ENCODE measurements at regions not wholly inside any gene's neighbourhood (a gene's known extent, or its start where the extent isn't known, plus 50 kb on each side); places are given as distances from the start of the nearest gene placed in this dataset.

- TF ChIP-seq, protein P1, sequence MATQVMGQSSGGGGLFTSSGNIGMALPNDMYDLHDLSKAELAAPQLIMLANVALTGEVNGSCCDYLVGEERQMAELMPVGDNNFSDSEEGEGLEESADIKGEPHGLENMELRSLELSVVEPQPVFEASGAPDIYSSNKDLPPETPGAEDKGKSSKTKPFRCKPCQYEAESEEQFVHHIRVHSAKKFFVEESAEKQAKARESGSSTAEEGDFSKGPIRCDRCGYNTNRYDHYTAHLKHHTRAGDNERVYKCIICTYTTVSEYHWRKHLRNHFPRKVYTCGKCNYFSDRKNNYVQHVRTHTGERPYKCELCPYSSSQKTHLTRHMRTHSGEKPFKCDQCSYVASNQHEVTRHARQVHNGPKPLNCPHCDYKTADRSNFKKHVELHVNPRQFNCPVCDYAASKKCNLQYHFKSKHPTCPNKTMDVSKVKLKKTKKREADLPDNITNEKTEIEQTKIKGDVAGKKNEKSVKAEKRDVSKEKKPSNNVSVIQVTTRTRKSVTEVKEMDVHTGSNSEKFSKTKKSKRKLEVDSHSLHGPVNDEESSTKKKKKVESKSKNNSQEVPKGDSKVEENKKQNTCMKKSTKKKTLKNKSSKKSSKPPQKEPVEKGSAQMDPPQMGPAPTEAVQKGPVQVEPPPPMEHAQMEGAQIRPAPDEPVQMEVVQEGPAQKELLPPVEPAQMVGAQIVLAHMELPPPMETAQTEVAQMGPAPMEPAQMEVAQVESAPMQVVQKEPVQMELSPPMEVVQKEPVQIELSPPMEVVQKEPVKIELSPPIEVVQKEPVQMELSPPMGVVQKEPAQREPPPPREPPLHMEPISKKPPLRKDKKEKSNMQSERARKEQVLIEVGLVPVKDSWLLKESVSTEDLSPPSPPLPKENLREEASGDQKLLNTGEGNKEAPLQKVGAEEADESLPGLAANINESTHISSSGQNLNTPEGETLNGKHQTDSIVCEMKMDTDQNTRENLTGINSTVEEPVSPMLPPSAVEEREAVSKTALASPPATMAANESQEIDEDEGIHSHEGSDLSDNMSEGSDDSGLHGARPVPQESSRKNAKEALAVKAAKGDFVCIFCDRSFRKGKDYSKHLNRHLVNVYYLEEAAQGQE (IDR thresholded peaks at IDR 0.05; ENCODE audit: unreplicated experiment) = no peak
- TF ChIP-seq JUNB (IDR thresholded peaks at IDR 0.05; ENCODE audit: unreplicated experiment) (no peak), CTCF (conservative IDR thresholded peaks at IDR 0.05; ENCODE audit: low read depth in 2 of 2) (no peak), STAT1 (IDR thresholded peaks at IDR 0.05; ENCODE audit: unreplicated experiment) (no peak), EZH2 (IDR thresholded peaks at IDR 0.05; ENCODE audit: low read depth, unreplicated experiment) (no peak)
These were observed 110.0 kb upstream of the HES1 start (continued) for GRCh38 chr3:194025951-194026350.

DNA sequence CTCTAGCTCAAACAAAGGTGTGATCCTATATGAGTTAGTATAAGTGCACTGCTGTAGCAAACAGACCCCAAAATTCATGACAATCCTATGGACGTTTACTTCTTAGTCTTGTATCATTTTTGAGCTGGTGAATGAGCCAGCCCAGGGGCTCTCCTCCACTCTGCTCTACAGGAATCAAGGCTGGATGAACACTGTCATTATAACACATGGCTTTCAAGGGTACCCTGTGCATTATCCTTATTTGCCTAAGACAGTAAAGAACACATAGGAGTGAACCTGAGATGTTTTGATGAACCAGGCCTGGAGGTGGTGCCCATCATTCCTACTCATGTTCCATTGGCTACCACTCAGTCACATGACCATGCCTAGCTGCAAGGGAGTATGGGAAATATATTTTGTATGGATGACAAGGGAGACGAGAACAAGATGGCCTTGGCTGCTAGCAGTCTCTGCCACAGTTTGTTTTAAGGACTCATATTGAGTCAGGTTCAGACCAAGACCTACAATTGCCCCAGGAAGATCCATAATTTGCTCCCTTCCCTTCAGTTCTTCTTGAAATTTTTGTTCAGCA, 107.4 kb upstream of the HES1 start:
- Histone ChIP-seq H3K4me3 (no peak overlapping the region), H3K36me3 (ENCODE audit: insufficient read depth) (no peaks in the 10 kb centered on the region), H3F3A (replicated peaks; ENCODE audit: low read depth) (no peaks in the 10 kb centered on the region), H2AFZ (no peak overlapping the region), H3K4me1 (ENCODE audit: insufficient read depth) (peaks cover 17% of the 10 kb centered on the region), H4K20me1 (replicated peaks; ENCODE audit: insufficient read depth) (no peaks in the 10 kb centered on the region), H3K27me3 (ENCODE audit: insufficient read depth) (no peaks in the 10 kb centered on the region), H3K9me2 (ENCODE audit: insufficient read depth) (no peaks in the 10 kb centered on the region; the same call in 1 of the 2 replicates), H3K4me2 (no peak overlapping the region), H3K79me2 (replicated peaks; ENCODE audit: insufficient read depth) (no peaks in the 10 kb centered on the region), H3K27ac (ENCODE audit: low read depth) (no peak overlapping the region)
- H3K36me3 Mint-ChIP-seq (ENCODE audit: low read depth) = no peaks in the 10 kb centered on the region
- no peaks in the 10 kb centered on the region for H3K9me3 Mint-ChIP-seq
- H3K4me3 Mint-ChIP-seq = no peak overlapping the region
- H3K4me1 Mint-ChIP-seq = peaks cover 15% of the 10 kb centered on the region
- ATAC-seq (no peak), DNase-seq (ENCODE audit: low spot score) (no peak)
- peaks cover 16% of the 10 kb centered on the region for H3K27me3 Mint-ChIP-seq (ENCODE audit: insufficient read depth, low read depth, poor library complexity)
- H3K27ac Mint-ChIP-seq = no peak overlapping the region
- TF ChIP-seq EZH2 (IDR thresholded peaks at IDR 0.05; ENCODE audit: low read depth, unreplicated experiment) (no peak), STAT1 (IDR thresholded peaks at IDR 0.05; ENCODE audit: unreplicated experiment) (no peak), CREB1 (CRISPR knock-in tag; IDR thresholded peaks at IDR 0.05; ENCODE audit: low read depth) (no peak), ZNF331 (CRISPR knock-in tag; IDR thresholded peaks at IDR 0.05; ENCODE audit: low read depth) (no peak), EZH2phosphoT487 (IDR thresholded peaks at IDR 0.05; ENCODE audit: unreplicated experiment) (no peak), POLR2AphosphoS5 (IDR thresholded peaks at IDR 0.05; ENCODE audit: low read depth) (no peak), NANOG (IDR thresholded peaks at IDR 0.05; ENCODE audit: borderline replicate concordance) (no peak)
- TF ChIP-seq, protein P2, sequence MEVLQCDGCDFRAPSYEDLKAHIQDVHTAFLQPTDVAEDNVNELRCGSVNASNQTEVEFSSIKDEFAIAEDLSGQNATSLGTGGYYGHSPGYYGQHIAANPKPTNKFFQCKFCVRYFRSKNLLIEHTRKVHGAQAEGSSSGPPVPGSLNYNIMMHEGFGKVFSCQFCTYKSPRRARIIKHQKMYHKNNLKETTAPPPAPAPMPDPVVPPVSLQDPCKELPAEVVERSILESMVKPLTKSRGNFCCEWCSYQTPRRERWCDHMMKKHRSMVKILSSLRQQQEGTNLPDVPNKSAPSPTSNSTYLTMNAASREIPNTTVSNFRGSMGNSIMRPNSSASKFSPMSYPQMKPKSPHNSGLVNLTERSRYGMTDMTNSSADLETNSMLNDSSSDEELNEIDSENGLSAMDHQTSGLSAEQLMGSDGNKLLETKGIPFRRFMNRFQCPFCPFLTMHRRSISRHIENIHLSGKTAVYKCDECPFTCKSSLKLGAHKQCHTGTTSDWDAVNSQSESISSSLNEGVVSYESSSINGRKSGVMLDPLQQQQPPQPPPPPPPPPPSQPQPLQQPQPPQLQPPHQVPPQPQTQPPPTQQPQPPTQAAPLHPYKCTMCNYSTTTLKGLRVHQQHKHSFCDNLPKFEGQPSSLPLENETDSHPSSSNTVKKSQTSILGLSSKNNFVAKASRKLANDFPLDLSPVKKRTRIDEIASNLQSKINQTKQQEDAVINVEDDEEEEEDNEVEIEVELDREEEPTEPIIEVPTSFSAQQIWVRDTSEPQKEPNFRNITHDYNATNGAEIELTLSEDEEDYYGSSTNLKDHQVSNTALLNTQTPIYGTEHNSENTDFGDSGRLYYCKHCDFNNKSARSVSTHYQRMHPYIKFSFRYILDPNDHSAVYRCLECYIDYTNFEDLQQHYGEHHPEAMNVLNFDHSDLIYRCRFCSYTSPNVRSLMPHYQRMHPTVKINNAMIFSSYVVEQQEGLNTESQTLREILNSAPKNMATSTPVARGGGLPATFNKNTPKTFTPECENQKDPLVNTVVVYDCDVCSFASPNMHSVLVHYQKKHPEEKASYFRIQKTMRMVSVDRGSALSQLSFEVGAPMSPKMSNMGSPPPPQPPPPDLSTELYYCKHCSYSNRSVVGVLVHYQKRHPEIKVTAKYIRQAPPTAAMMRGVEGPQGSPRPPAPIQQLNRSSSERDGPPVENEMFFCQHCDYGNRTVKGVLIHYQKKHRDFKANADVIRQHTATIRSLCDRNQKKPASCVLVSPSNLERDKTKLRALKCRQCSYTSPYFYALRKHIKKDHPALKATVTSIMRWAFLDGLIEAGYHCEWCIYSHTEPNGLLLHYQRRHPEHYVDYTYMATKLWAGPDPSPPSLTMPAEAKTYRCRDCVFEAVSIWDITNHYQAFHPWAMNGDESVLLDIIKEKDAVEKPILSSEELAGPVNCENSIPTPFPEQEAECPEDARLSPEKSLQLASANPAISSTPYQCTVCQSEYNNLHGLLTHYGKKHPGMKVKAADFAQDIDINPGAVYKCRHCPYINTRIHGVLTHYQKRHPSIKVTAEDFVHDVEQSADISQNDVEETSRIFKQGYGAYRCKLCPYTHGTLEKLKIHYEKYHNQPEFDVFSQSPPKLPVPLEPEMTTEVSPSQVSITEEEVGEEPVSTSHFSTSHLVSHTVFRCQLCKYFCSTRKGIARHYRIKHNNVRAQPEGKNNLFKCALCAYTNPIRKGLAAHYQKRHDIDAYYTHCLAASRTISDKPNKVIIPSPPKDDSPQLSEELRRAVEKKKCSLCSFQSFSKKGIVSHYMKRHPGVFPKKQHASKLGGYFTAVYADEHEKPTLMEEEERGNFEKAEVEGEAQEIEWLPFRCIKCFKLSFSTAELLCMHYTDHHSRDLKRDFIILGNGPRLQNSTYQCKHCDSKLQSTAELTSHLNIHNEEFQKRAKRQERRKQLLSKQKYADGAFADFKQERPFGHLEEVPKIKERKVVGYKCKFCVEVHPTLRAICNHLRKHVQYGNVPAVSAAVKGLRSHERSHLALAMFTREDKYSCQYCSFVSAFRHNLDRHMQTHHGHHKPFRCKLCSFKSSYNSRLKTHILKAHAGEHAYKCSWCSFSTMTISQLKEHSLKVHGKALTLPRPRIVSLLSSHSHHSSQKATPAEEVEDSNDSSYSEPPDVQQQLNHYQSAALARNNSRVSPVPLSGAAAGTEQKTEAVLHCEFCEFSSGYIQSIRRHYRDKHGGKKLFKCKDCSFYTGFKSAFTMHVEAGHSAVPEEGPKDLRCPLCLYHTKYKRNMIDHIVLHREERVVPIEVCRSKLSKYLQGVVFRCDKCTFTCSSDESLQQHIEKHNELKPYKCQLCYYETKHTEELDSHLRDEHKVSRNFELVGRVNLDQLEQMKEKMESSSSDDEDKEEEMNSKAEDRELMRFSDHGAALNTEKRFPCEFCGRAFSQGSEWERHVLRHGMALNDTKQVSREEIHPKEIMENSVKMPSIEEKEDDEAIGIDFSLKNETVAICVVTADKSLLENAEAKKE (CRISPR knock-in tag; IDR thresholded peaks at IDR 0.05) = no peak
